GM10266 (cell line): ENCODE measurements at regions not wholly inside any gene's neighbourhood (a gene's known extent, or its start where the extent isn't known, plus 50 kb on each side); places are given as distances from the start of the nearest gene placed in this dataset.
A peak's percentile ranks its signal among the peaks of the same experiment; 100 is the strongest.

Source experiments
- DNase-seq: peaks from one replicate; pipeline ENCODE4 v3.0.0; 2012; ENCODE audit errors: extremely low spot score
- TF ChIP-seq, protein P1 (sequence below): IDR thresholded peaks from 2 replicates; pipeline ENCODE4 v1.5.1; 2012; ENCODE audit warnings: mild to moderate bottlenecking, low read depth; ENCODE audit not compliant: control insufficient read depth, insufficient read depth; ENCODE audit errors: missing control alignments

DNA sequence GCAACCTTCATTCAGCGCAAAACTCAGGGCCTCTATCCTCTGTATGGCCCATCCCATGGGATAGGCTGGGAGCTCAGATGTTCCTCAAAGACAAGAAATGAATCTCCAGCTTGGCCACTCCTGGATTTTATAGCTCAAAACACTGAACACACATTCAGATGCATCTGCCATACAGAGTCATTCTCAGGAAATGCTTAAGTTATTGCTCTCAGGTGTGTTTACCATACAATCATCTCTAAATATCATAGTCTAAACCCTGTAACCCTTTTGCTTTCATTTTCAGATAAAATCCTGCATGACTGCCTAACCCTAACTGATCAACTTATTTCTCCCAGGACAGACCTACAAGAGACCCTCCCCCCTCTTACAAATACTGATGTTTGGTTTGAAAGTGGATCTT lies 140.9 kb upstream of the FMR1 start:
- TF ChIP-seq, protein P1, sequence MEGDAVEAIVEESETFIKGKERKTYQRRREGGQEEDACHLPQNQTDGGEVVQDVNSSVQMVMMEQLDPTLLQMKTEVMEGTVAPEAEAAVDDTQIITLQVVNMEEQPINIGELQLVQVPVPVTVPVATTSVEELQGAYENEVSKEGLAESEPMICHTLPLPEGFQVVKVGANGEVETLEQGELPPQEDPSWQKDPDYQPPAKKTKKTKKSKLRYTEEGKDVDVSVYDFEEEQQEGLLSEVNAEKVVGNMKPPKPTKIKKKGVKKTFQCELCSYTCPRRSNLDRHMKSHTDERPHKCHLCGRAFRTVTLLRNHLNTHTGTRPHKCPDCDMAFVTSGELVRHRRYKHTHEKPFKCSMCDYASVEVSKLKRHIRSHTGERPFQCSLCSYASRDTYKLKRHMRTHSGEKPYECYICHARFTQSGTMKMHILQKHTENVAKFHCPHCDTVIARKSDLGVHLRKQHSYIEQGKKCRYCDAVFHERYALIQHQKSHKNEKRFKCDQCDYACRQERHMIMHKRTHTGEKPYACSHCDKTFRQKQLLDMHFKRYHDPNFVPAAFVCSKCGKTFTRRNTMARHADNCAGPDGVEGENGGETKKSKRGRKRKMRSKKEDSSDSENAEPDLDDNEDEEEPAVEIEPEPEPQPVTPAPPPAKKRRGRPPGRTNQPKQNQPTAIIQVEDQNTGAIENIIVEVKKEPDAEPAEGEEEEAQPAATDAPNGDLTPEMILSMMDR = no peak
- no peak for DNase-seq

DNA sequence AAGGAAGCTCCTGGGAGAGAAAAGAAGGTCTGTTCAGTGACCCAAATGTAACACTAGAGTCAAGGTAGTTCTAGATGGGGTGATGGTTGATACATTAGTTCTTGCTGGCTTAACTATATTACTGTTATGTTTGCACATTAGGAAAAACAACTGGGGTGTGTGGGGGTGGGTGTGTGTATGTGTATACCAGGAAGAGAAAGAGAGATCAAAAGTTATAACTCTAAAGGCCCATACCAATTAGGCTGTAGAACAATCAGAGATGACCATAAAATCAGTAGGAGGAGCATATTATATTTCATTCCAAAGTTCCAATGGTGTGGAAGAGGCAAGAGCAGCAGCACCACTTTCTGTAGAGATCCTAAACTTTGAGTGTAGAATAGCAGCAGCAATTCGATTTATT lies 134.7 kb upstream of the FMR1 start:
- DNase-seq = no peak

DNA sequence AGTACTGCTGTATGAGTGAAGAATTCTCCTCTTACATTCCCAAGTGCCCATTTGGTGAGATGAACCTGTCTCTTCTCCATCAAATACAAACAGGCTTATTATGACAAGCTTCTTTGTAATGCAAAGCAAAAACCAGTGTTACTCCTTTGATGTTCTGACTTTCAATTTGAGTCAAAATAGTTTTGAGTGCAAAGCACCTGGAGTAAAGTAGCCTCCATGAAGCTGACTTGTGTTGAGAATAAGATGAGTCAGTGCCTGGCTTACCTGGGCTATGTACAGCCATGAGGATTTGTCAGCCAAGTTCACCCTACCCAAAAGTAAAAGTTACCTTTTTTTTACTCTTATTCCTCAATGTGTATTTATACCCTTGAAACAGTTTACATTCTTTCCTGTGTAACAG lies 132.5 kb upstream of the FMR1 start:
- TF ChIP-seq, protein P1 = no peak

More for the DNA sequence above, 134.7 kb upstream of the FMR1 start:
- TF ChIP-seq, protein P1 = no peak

DNA sequence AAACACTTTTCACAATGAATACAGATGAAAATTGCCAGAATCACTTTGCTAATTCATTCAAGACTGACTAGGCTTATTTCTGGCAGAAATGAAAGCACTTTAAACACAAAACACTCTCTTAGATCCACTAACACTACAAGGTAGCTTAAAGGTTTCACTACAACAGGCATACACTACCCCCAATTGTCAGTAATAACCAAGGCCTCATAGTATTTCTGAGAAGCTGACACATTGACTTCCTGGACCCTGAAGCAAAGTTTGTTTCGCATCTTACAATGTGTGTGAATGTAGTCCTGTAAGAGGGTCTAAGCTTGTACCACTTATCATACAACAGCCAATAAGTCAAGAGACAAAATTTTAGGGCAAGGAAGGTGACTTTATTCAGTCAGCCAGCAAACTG lies 129.9 kb upstream of the FMR1 start:
- no peak for DNase-seq
- TF ChIP-seq, protein P1 = no peak

More for the DNA sequence above, 132.5 kb upstream of the FMR1 start:
- no peak for DNase-seq

GRCh38 chrX:147788641-147789350 lies 122.9 kb upstream of the FMR1 start:
- TF ChIP-seq, protein P1 = no peak
- no peak for DNase-seq

- TF ChIP-seq, protein P1 = no peak
- no peak for DNase-seq
Observed at GRCh38 chrX:147800663-147801062, 111.1 kb upstream of the FMR1 start.

- DNase-seq = peak; percentile 6
- TF ChIP-seq, protein P1 = peak; percentile 36
Observed at GRCh38 chrX:147803948-147804347, 107.8 kb upstream of the FMR1 start.
